ENCODE measurements at regions not wholly inside any gene's neighbourhood (a gene's known extent, or its start where the extent isn't known, plus 50 kb on each side); places are given as distances from the start of the nearest gene placed in this dataset.

- Histone ChIP-seq H3K4me1 (no peaks in the 10 kb centered on the region), H3K4me3 (ENCODE audit: low read depth, low read length) (no peak overlapping the region), H3K36me3 (no peaks in the 10 kb centered on the region), H3K27me3 (no peaks in the 10 kb centered on the region; the same call in 1 of the 2 replicates), H3K9me3 (no peaks in the 10 kb centered on the region)
- TF ChIP-seq, protein P1, sequence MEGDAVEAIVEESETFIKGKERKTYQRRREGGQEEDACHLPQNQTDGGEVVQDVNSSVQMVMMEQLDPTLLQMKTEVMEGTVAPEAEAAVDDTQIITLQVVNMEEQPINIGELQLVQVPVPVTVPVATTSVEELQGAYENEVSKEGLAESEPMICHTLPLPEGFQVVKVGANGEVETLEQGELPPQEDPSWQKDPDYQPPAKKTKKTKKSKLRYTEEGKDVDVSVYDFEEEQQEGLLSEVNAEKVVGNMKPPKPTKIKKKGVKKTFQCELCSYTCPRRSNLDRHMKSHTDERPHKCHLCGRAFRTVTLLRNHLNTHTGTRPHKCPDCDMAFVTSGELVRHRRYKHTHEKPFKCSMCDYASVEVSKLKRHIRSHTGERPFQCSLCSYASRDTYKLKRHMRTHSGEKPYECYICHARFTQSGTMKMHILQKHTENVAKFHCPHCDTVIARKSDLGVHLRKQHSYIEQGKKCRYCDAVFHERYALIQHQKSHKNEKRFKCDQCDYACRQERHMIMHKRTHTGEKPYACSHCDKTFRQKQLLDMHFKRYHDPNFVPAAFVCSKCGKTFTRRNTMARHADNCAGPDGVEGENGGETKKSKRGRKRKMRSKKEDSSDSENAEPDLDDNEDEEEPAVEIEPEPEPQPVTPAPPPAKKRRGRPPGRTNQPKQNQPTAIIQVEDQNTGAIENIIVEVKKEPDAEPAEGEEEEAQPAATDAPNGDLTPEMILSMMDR (IDR thresholded peaks at IDR 0.05; ENCODE audit: low read depth, low read length), result no peak
- no peak for DNase-seq
Measured at GRCh38 chr9:3664044-3664443, 138.2 kb upstream of the RFX3 start.

GRCh38 chr9:3662671-3663070, 136.9 kb upstream of the RFX3 start:
- DNase-seq, result no peak
- H3K4me3 ChIP-seq (ENCODE audit: low read depth, low read length), result no peak overlapping the region
- H3K36me3 ChIP-seq, result no peaks in the 10 kb centered on the region
- no peaks in the 10 kb centered on the region for H3K4me1 ChIP-seq
- TF ChIP-seq, protein P1 (IDR thresholded peaks at IDR 0.05; ENCODE audit: low read depth, low read length), result no peak
- H3K9me3 ChIP-seq, result no peaks in the 10 kb centered on the region
- no peaks in the 10 kb centered on the region; the same call in 1 of the 2 replicates for H3K27me3 ChIP-seq

GRCh38 chr9:3660936-3661335, 135.1 kb upstream of the RFX3 start:
- TF ChIP-seq, protein P1 (IDR thresholded peaks at IDR 0.05; ENCODE audit: low read depth, low read length), result no peak
- Histone ChIP-seq H3K9me3 (no peaks in the 10 kb centered on the region), H3K36me3 (no peaks in the 10 kb centered on the region), H3K4me1 (no peaks in the 10 kb centered on the region), H3K27me3 (no peaks in the 10 kb centered on the region; the same call in 1 of the 2 replicates), H3K4me3 (ENCODE audit: low read depth, low read length) (no peak overlapping the region)
- DNase-seq, result no peak

DNA sequence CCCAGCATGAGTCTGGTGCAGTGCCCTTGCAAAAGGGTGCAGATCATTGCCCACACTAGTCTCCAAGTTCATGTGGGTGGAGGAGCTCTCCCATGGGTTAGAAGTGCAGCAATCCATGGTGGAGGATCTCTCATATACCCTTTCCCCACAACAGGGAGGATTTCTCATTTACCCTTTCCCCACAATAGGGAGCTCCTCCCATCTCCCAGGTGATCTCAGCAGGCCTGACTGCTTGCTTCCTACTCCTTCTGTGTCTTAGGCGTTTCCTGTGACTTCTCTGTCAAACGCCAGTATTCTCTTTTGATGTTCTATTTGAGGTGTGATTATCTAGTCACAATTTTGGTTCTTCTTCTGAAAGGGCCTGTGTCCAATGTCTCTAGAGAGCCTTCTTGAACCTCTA, 133.8 kb upstream of the RFX3 start:
- Histone ChIP-seq H3K4me3 (ENCODE audit: low read depth, low read length) (no peak overlapping the region), H3K9me3 (no peaks in the 10 kb centered on the region), H3K4me1 (no peaks in the 10 kb centered on the region), H3K27me3 (no peaks in the 10 kb centered on the region; the same call in 1 of the 2 replicates), H3K36me3 (no peaks in the 10 kb centered on the region)
- DNase-seq, result no peak
- TF ChIP-seq, protein P1 (IDR thresholded peaks at IDR 0.05; ENCODE audit: low read depth, low read length), result no peak

- TF ChIP-seq, protein P1 (IDR thresholded peaks at IDR 0.05; ENCODE audit: low read depth, low read length), result no peak
- no peaks in the 10 kb centered on the region for H3K4me1 ChIP-seq
- no peak overlapping the region for H3K4me3 ChIP-seq (ENCODE audit: low read depth, low read length)
- no peak for DNase-seq
- H3K27me3 ChIP-seq, result no peaks in the 10 kb centered on the region; the same call in 1 of the 2 replicates
- no peaks in the 10 kb centered on the region for H3K36me3 ChIP-seq
- no peaks in the 10 kb centered on the region for H3K9me3 ChIP-seq
Measured at GRCh38 chr9:3658964-3659363, 133.2 kb upstream of the RFX3 start.

- H3K9me3 ChIP-seq, result no peaks in the 10 kb centered on the region
- TF ChIP-seq, protein P1 (IDR thresholded peaks at IDR 0.05; ENCODE audit: low read depth, low read length), result no peak
- H3K4me1 ChIP-seq, result no peaks in the 10 kb centered on the region
- no peaks in the 10 kb centered on the region for H3K36me3 ChIP-seq
- no peak overlapping the region for H3K4me3 ChIP-seq (ENCODE audit: low read depth, low read length)
- no peaks in the 10 kb centered on the region for H3K27me3 ChIP-seq
- no peak for DNase-seq
Measured at GRCh38 chr9:3656224-3656623, 130.4 kb upstream of the RFX3 start.
